Hepatocyte (in vitro differentiated cells): ENCODE measurements at regions not wholly inside any gene's neighbourhood (a gene's known extent, or its start where the extent isn't known, plus 50 kb on each side); places are given as distances from the start of the nearest gene placed in this dataset.

Experiments
- EZH2 ChIP-seq: fragments of 200-600 bp; sonication (generic); IDR thresholded peaks from 2 replicates; pipeline ENCODE4 v1.6.1; 2016; ENCODE audit warnings: antibody characterized with exemption, mild to moderate bottlenecking, borderline replicate concordance
- EZH2phosphoT487 ChIP-seq: fragments of 200-600 bp; sonication (generic); IDR thresholded peaks from one replicate; pipeline ENCODE4 v1.6.1; 2018; ENCODE audit warnings: antibody characterized with exemption, mild to moderate bottlenecking, low read depth, moderate library complexity; ENCODE audit not compliant: unreplicated experiment, severe bottlenecking
- TF ChIP-seq, protein P1 (sequence below): fragments of 200-600 bp; sonication (generic); IDR thresholded peaks from 2 replicates; pipeline ENCODE4 v1.5.1; 2016; ENCODE audit warnings: antibody characterized with exemption, mild to moderate bottlenecking; ENCODE audit not compliant: poor library complexity

DNA sequence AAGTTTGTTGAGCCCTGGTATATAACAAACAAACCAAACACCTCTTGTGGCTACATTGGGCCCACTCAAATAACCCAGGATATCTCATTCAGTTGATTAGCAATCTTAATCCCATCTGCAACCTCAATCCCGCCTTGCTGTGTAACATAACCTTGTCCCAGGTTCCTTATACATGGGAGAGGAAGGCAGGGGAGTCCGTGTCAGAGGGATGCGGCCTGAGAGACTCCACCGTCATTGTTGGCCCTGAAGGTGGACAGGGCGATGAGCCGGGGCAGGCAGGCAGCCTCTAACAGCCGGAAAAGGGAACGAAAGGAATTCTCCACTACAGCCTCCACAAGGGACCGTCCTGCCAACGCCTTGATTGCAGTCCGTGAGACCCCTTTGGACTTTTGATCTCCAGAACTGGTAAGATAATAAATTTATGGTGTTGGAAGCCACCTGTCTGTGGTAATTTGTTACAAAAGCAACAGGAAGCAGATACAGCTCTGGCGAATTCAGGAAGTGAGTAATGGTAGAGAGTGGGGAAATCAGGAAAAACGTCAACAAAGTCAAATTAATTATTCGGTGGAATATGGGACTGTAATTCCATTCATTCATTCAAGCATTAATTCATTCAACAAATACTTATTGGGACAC lies 124.5 kb upstream of the SALL4 start:
- TF ChIP-seq, protein P1, sequence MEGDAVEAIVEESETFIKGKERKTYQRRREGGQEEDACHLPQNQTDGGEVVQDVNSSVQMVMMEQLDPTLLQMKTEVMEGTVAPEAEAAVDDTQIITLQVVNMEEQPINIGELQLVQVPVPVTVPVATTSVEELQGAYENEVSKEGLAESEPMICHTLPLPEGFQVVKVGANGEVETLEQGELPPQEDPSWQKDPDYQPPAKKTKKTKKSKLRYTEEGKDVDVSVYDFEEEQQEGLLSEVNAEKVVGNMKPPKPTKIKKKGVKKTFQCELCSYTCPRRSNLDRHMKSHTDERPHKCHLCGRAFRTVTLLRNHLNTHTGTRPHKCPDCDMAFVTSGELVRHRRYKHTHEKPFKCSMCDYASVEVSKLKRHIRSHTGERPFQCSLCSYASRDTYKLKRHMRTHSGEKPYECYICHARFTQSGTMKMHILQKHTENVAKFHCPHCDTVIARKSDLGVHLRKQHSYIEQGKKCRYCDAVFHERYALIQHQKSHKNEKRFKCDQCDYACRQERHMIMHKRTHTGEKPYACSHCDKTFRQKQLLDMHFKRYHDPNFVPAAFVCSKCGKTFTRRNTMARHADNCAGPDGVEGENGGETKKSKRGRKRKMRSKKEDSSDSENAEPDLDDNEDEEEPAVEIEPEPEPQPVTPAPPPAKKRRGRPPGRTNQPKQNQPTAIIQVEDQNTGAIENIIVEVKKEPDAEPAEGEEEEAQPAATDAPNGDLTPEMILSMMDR = no peak
- no peak for TF ChIP-seq EZH2
- no peak for TF ChIP-seq EZH2phosphoT487
